HG03060 (cell line): ENCODE measurements at regions not wholly inside any gene's neighbourhood (a gene's known extent, or its start where the extent isn't known, plus 50 kb on each side); places are given as distances from the start of the nearest gene placed in this dataset.
"Not testable (repeated sequence)": the region's sequence is repeated elsewhere in the genome, so short reads cannot be mapped to it uniquely, and the experiment has no call there.

Experiments used
- ATAC-seq: cut with Tn5 transposase; IDR thresholded peaks from one replicate; pipeline ENCODE4 v1.9.1; 2021; ENCODE audit warnings: low read depth, moderate number of reproducible peaks; ENCODE audit not compliant: unreplicated experiment

- ATAC-seq = no peak
Observed at GRCh38 chr11:121873766-121874165, 242.2 kb downstream of the BLID start.

DNA sequence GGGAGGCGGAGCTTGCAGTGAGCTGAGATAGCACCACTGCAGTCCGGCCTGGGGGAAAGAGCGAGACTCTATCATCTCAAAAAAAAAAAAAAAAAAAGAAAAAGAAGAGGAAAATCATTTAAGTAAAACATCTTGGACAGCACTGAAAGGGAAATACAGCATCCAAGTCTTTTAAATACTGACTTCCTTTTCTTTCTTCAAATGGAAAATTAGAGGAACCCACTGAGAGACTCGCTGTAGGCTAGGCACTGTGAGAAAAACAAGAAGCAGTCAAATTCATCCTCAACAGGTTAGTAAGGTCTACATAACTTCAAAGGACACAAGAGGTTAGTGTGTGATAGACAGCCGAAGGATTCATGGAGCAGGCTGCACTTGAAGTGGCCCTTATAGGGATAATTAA lies 243.7 kb downstream of the BLID start:
- ATAC-seq = no peak

DNA sequence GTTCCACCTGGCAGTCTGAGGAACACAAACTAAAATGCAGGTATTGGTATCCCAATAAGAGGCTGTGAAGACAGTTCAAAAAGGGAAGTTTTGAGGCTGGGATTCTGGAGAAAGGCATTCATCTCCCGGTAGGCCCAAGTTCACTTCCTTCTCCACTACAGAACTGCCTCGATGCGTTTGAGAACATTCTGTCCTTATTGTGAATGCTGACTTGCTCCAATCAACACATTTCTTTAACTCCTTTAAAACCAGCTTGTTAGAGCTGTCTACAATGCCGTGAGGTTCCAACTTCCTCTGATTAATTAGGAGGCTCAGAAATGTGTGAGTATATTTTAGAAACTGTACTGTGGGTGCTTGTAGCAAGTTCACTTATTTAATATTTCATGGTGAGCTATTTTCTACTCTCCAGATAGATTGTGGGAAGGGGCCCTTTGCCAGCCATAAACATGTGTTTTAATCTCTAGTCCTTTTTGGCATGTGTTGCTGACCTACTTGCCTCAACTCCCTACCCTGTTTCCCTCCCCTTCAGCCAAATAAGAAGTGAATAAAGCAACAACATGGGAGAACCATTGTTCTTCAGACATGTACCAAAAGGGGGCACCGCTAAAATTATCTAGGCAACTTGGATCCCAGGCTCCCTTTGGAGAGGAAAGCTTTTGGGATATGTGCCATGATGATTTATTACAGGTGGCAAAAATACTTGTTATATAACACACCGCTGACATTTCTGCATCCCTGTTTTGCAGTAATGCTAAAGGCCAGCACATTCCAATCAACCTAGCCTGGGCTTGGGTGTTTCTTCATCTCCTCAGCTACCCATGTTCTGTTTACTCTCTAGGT lies 245.6 kb downstream of the BLID start:
- no peak for ATAC-seq

- no peak for ATAC-seq
Observed at GRCh38 chr11:121869478-121869877, 246.5 kb downstream of the BLID start.

GRCh38 chr11:121866754-121867153 lies 249.3 kb downstream of the BLID start:
- ATAC-seq = no peak

DNA sequence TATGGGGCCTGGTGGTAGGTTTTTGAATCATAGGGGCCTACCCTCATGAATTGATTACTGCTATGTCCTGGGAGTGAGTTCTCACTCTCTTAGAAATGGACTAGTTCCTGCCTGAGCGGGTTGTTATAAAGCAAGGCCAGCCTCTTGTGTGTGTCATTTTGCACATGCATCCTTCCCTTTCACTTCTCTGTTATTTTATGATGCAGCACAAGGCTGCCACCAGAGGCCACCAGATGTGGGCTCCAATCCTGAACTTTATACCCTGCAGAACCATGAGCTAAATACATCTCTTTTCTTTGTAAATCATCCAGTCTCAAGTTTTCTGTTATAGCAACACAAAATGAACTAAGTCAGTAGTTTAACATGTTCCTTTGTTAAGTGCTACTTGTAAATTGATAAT lies 251.4 kb downstream of the BLID start:
- no peak for ATAC-seq

GRCh38 chr11:121863126-121863525 lies 252.9 kb downstream of the BLID start:
- no peak for ATAC-seq

GRCh38 chr11:121855138-121855537 lies 260.9 kb downstream of the BLID start:
- ATAC-seq = not testable (repeated sequence)

DNA sequence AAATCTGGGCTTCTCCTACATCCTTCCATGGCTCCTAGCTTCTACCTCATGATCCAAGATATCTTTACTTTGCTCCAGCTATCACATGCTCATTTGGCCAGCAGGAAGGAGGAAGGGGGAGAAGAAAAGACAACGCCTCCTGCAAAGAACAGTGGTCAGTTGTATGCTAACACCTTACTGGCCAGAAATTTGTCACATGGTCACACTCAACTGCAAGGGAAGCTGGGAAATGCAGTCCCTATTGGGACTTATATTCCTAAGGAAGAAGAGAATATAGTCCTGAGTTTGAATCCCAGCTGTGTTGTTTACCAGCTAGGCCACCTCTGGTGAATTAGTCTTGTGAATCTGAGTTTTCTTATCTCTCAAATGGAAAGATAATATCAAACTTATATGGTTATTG lies 272.0 kb downstream of the BLID start:
- no peak for ATAC-seq

GRCh38 chr11:121842192-121842585 lies 273.8 kb downstream of the BLID start:
- ATAC-seq = no peak

- no peak for ATAC-seq
Observed at GRCh38 chr11:121841487-121842191, 274.4 kb downstream of the BLID start.

DNA sequence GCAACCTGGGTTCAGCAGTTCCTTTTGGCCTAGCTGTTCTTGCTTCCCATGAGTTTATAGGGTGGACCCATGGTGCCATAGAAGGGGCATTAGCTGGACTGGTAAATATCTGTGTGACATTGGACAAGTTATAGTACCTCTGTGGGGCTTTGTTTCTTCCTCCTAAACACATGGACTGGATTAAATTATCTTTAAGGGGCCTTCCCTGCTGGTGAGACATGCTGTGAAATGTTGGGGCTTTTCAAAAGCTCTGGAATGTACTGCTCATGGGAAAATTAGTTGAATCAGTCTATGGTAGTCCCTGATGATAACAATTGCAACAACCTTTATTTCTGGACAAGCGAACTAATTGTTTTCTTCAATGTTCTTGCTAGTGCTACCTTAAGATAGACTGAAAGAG lies 276.2 kb downstream of the BLID start:
- ATAC-seq = no peak

DNA sequence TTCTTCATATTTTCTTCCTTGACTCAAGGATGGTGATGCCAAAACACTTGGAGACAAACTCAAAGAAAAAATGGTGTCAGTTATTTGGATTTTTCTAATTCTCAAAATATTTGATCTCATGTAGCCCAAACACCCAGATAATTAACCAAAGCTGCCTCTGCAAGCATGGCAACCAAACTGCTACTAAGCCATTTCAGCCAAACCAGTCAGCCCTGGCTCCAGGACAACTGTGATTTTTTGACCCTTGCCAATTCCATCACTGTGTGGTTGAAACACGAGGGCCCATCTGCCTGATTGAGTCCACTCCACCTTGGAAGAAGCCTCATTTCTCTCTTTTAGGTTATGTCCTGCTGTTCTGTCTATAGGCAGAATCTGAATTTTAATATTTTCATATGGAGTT lies 277.4 kb downstream of the BLID start:
- no peak for ATAC-seq

DNA sequence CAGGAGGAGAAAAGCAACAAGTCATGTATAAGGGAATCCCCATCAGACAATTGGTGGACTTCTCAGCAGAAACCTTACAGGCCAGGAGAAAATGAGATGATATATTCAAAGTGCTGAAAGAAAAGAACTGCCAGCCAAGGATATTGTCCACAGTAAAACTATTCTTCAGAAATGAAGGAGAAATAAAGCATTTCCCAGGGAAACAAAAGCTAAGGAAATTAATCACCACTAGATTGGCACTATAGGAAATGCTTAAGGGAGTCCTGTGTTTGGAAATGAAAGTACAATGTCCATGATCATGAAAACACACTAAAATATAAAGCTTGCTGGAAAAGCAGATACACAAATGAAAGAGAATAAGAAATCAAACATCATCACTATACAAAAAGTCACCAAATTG lies 282.0 kb downstream of the BLID start:
- no peak for ATAC-seq

GRCh38 chr11:121829159-121829643 lies 286.8 kb downstream of the BLID start:
- no peak for ATAC-seq

DNA sequence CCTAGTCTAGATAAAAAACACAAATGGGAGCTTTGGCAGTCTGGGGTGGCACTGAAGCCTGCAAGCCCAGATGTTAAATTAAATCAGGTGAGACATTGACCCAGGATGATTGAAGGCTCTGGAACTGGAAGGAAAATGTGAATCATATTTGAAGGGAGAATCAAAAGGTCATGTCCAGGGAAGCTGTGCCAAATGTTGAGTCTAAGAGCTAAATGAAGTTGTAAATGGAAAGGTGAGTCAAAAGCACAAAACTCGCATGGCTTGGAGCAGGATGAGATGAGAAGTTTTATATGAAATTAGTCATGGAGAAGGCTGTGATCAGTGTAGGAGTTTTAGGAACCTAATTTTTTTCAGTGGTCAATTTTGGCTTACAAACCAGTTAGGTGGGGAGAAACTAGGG lies 301.1 kb downstream of the BLID start:
- ATAC-seq = no peak

GRCh38 chr11:121814296-121814695 lies 301.7 kb downstream of the BLID start:
- ATAC-seq = no peak

DNA sequence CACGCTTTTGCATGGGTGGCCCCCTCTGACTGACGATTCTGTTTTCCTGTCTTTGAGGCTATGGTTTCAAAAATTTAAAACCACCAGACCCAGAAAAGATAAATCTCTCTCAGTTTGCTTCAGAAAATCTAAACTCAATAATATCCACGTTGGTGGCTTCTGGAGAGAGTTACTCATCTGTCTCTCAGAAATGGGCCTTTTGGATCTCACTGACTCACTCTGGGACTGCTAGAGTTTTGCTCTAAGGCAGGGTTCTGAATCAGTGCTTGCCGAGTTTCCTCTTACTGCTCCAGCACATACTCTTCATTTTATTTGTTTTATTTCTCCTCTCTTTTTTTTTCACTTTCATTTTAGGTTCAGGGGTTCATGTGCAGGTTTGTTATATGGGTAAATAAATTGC lies 305.7 kb downstream of the BLID start:
- ATAC-seq = no peak

- ATAC-seq = no peak
Observed at GRCh38 chr11:121808096-121808495, 307.9 kb downstream of the BLID start.

DNA sequence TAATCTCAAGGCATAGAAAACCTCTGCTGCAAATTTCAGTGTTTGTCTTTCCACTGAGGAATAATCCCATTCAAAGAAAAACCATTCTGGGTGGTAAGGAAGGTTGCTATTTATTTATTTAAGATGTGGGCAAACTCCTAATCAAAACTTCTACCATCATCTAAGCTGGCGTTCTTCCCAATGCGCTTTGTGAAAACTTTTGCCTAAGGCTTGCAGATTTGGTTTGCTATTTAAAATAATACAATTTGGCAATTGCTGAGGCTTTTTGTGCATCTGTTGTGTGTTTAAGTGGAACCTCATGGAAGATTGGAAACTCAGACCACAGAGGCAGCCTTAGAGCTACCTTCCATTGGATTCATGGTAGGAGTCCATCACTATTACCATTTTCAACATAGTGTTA lies 309.0 kb downstream of the BLID start:
- ATAC-seq = no peak

DNA sequence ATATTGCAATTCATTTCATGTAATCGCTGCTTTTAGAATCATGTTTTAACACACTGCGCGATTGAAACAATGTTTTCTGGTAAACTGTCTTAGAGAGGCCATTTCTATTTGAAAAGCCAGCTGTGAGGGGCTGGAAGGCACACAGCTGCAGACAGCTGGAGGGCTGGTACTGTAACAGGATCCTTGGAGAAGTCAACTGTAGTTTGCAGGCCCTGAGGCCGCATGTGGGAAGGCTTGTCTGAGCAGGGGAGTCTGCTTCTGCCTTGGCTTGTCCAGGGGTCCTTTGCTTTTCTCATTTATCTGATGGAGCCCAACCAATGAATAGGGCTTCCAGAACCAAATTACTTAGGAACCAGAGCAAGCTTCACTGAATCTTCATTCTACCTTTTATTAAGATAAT lies 313.5 kb downstream of the BLID start:
- no peak for ATAC-seq

DNA sequence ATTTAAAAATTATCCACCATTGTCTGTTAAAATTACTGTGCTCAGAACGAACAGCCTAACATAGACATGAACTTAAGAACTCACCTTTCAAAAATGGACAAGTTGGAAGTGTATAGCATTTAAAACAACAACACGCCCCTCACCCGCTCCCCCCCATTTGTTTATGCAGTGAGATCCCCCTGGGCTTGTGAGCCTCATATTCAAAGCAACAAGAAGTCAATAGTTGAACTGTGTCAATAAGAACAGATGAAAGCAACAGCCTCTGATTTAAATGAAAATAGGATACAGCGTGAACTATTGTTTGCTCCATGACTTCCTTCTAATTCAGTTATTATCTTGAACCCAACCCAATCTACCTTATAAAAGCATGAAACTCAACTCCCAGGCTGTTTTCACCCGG lies 314.2 kb downstream of the BLID start:
- no peak for ATAC-seq
